HG03045 (cell line): ENCODE measurements at regions not wholly inside any gene's neighbourhood (a gene's known extent, or its start where the extent isn't known, plus 50 kb on each side); places are given as distances from the start of the nearest gene placed in this dataset.

Source experiments
- ATAC-seq: cut with Tn5 transposase; IDR thresholded peaks from one replicate; pipeline ENCODE4 v1.9.1; 2021; ENCODE audit warnings: mild to moderate bottlenecking, moderate library complexity; ENCODE audit not compliant: unreplicated experiment

- no peak for ATAC-seq
Observed at GRCh38 chr3:103926936-103927335, 1439.8 kb upstream of the ALCAM start.

DNA sequence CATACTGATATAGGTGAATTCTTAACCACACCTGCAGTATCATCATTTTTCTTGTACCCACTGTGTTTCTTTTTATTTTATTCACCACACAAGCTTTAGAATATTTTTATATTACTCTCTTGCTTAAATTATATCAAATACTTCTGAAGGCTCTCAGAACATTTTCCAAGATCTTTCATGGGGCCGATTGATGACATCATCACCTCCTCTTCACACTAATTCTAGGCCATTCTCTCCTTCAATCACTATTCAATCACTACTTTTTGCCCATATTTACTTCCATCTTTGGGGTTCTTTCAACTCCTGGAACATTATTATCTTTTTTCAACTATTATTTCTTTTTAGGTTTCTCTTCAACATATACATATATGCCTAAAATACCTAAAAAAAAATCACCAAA is 1438.8 kb upstream of the ALCAM start:
- ATAC-seq = no peak

- no peak for ATAC-seq
Observed at GRCh38 chr3:103937094-103937493, 1429.6 kb upstream of the ALCAM start.

DNA sequence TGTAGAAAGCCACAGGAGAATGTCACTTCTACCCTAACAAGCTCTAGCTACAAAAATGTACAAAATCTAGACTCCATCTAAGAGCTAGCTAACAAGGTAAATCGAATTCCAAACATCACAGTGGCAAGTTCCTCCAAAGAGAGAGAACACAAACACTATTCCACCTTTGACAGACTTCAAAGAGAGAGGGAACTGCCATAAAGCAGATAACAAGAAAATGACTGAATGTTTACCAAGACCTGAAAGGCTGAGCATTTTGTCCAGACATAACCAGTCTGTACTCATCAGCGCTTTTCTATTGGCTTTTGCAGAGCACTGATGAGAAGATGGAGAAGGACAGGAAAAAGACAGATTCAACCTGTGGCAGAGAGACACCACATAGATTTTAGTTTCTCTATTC is 1419.6 kb upstream of the ALCAM start:
- no peak for ATAC-seq

- no peak for ATAC-seq
Observed at GRCh38 chr3:103949693-103950092, 1417.0 kb upstream of the ALCAM start.

GRCh38 chr3:103950676-103951075 is 1416.0 kb upstream of the ALCAM start:
- ATAC-seq = no peak

DNA sequence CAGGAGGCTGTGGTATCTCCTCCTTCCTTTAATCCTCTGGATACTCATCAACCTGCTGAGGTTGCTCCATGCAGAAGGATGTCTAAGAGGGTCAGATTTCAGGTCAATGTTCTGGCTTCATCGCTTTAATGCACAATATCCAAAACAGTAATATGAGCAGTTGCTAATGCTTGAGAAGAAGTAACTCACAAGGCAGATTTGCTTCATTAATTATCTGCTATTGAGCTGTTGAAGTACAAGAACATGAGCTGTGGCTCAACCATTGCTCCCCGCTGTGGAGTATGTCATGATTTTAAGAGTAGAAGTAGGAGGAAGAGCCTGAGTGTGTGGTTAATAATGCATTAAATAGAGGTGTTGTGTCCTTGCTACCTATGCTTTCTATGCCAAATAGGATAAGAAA is 1412.9 kb upstream of the ALCAM start:
- ATAC-seq = no peak

DNA sequence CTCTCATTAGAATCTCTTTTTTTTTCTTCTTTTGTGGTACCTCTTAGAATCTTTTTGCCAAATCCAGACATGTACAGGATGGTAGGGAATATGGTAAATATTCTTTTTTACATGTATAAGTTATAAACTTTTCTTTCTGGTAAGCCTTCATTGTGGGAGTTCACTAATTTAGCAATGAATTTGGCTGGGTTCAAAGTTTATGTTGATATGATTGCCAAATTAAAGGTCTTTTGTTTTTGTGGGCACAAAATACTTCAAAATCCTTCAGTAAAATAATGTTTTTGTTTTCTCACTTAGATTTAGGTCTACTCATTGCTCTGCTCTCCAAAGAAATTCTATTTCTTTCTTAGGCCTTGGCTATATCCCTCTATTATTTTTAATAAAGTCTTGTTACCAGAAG is 1405.9 kb upstream of the ALCAM start:
- no peak for ATAC-seq

DNA sequence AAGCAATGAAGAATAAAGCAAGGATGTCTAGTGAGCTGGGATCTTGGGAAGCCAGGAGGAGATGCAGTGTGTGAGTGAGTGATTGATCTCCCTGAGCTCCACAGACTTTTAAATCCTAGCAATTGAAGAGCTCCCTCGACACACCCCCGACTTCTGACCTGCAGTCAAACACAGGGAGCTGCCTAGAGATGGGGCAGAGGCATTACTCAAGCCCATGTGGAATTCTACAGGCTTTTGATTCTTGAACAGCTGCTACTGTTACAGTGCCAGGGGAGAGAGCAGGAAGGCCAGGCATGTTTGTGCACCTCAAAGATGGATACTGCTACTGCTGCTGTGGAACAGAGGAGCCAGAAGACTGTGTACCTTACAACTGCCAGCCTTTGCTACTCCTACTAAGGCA is 1403.1 kb upstream of the ALCAM start:
- no peak for ATAC-seq

GRCh38 chr3:103965764-103966163 is 1400.9 kb upstream of the ALCAM start:
- ATAC-seq = no peak

- ATAC-seq = no peak
Observed at GRCh38 chr3:103966749-103967148, 1400.0 kb upstream of the ALCAM start.

- no peak for ATAC-seq
Observed at GRCh38 chr3:103968131-103968530, 1398.6 kb upstream of the ALCAM start.

GRCh38 chr3:103968751-103969150 is 1398.0 kb upstream of the ALCAM start:
- peak; percentile 55 for ATAC-seq

DNA sequence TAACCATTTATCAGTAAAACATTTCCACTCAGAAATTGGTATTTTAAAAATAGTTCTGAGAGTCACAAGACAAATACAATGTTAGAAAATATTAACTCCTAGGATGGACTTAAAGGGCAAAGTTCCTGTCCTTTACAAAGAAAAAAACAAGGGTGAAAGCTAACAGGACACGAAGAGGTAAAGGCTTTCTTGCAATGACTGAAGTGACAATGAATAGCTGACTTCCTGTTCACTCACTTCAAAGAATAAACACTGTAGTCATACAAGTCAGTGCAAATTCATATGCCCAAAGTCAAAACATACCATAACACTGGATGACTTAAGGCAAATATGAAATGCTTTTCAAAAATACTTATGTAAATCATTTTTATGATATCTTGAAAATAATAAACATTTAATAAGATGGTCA is 1389.8 kb upstream of the ALCAM start:
- no peak for ATAC-seq

- no peak for ATAC-seq
Observed at GRCh38 chr3:103977417-103977816, 1389.3 kb upstream of the ALCAM start.

DNA sequence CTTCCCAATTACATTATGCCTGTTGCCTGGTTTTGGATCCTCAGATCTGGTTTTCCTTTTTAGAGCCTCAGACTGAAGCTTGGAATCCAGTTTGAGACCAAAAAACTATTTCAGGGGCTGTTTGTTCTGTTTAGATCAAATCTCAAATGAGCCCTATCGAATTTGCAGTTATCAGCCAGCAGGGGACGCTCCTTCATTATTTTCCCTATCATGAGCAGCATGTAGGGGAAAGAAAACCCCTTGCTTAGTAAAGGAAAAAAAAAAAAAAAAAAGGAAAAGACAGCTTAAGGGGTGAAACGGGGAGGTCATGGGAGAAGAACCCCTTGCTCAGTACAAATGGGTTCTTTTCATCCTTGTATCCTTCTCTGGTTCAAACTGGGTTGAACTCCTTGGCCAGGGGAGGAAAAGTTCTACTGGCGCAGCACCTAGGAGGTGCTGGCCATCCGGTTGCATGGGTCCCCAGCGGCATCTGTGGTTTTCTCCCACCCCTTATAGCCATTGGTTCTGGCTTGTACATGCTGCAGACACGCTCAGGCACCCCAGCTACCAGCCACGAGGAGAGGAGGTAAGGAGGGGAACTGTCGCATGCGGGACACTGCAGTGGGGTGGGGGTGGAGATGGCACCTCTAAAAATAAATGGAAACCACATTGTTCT is 1375.1 kb upstream of the ALCAM start:
- ATAC-seq = no peak

DNA sequence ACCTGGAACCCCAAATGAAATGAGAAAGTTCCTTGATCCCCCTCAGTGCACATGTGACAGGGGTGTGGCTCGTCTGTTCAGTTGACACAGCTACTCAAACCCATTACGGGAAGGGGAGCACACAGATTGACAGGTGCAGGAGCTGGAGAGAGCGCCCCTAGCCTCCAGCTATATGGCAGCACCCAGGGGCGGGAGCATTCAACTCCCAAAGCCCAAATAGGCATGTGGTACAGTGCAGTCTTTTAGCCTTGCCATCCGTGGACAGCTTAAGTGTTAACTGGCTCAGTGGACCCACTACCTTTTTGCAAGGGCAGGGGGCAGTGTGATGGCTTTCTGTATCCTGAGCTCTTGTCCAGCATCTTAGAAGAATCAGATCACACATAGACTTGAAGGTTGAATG is 1374.2 kb upstream of the ALCAM start:
- no peak for ATAC-seq

DNA sequence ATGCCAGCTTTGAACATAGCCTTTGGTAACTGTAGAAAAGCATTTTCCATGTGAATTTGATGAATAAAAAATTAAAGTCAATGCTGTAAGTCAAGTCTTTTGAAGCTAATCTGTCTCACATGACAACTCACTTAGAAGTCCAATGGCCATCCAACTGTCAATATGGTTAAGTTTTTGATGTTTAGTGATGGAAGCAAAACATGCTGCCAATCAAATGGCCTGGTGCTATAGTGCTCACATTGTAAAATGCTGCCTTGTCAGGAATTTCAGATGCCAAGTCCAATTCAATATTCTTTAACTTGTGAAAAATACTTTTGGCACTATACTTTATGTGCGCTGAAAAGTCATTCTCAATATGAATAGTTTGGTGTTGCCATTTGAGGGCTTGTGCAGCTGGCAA is 1361.8 kb upstream of the ALCAM start:
- ATAC-seq = no peak

- ATAC-seq = no peak
Observed at GRCh38 chr3:104005815-104006214, 1360.9 kb upstream of the ALCAM start.

DNA sequence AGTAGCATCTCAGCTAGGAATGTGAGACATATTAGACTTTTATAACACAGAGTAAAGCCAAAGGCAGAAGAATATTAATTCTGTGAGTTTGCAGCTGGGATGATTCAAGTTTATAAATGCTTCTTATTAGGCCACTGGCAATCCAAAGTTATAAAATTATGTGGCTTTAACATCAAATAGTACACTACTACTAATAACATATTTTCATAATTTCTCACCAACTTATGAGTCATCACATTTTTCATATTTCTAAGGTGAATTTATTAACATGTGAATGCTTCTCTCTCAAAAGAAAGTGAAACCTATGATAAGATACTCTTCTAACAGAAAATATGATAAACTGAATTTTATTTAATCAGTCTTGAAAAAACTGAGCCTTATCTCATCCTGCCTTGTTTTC is 1348.2 kb upstream of the ALCAM start:
- no peak for ATAC-seq

- ATAC-seq = no peak
Observed at GRCh38 chr3:104031598-104031997, 1335.1 kb upstream of the ALCAM start.

DNA sequence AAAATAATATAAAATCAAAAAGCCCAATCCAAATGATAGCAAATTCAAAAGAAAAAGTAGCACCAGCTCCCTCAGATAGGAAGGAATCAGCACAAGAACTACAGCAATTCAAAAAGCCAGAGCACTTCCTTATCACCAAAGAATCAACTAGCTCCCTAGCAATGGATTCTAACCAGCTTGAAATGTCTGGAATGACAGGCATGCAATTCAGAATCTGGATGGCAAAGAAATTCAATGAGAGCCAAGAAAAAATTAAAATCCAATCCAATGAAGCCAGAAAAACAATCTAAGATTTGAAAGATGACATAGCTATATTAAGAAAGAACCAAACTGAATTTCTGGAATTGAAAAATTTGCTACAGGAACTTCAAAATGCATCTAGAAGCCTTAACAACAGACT is 1334.4 kb upstream of the ALCAM start:
- no peak for ATAC-seq

GRCh38 chr3:104040896-104041295 is 1325.8 kb upstream of the ALCAM start:
- ATAC-seq = no peak
